Aorta (tissue), 5 donors: ENCODE measurements at regions not wholly inside any gene's neighbourhood (a gene's known extent, or its start where the extent isn't known, plus 50 kb on each side); places are given as distances from the start of the nearest gene placed in this dataset.

ENCODE experiments used
- ATAC-seq: fragments of 200-7000 bp; cut with Tn5 transposase; one replicate; pipeline ENCODE4 v1.9.1; 2022; ENCODE audit warnings: moderate library complexity; ENCODE audit not compliant: low FRiP score
- DNase-seq, 2 donors: peaks; one replicate each; pipeline ENCODE4 v3.0.0-alpha.2; 2020
- H3K27ac ChIP-seq, 2 donors: one replicate each; pipeline ENCODE4 v1.5.1; 2013; ENCODE audit warnings: low read length in 2 of 2, mild to moderate bottlenecking in 2 of 2, moderate library complexity in 2 of 2, control low read depth in 1 of 2, inconsistent platforms in 1 of 2, low read depth in 1 of 2
- H3K27me3 ChIP-seq, 2 donors: one replicate each; pipeline ENCODE4 v1.6.1; 2013; ENCODE audit warnings: control low read depth in 1 of 2, low read length in 1 of 2, mild to moderate bottlenecking in 1 of 2, moderate library complexity in 1 of 2; ENCODE audit not compliant: insufficient read depth in 2 of 2, control insufficient read depth in 1 of 2
- H3K36me3 ChIP-seq, 2 donors: one replicate each; pipeline ENCODE4 v1.6.1; 2013; ENCODE audit warnings: control low read depth in 1 of 2, low read length in 1 of 2, mild to moderate bottlenecking in 1 of 2; ENCODE audit not compliant: insufficient read depth in 2 of 2, control insufficient read depth in 1 of 2
- H3K4me1 ChIP-seq, 2 donors: one replicate each; pipeline ENCODE4 v1.6.1; 2013; ENCODE audit warnings: low read length in 2 of 2, control low read depth in 1 of 2, mild to moderate bottlenecking in 1 of 2, moderate library complexity in 1 of 2; ENCODE audit not compliant: insufficient read depth in 2 of 2, control insufficient read depth in 1 of 2
- H3K4me3 ChIP-seq, 2 donors: one replicate each; pipeline ENCODE4 v1.5.1; 2013; ENCODE audit warnings: low read length in 2 of 2, control low read depth in 1 of 2, mild to moderate bottlenecking in 1 of 2
- H3K9me3 ChIP-seq: one replicate; pipeline ENCODE4 v1.6.1; 2013; ENCODE audit warnings: mild to moderate bottlenecking, low read length; ENCODE audit not compliant: control insufficient read depth
- WGBS, 2 donors: extraction: QIAGEN DNeasy Blood & Tissue Kit; methylation state at CpG; one replicate each; pipeline ENCODE4 v1.1.7; 2013; 5-methylcytosine and 5-hydroxymethylcytosine counted together
- intact Hi-C, 2 donors: fragments of 100-400 bp; cut with DNase I; formaldehyde crosslinking; loops; one replicate each; pipeline versions ENCODE4 v1.14.2 to v1.15.0; 2022
- donor health status: healthy with polysubstance abuse.
- donor health status: Bipolar disorder and iron deficiency.
- donor health status: DM: no; HTN: no; CAD: no.
- donor health status: DM: no; HTN: no; CAD: no.
- donor health status: DM: yes; HTN: yes; CAD: no.

DNA sequence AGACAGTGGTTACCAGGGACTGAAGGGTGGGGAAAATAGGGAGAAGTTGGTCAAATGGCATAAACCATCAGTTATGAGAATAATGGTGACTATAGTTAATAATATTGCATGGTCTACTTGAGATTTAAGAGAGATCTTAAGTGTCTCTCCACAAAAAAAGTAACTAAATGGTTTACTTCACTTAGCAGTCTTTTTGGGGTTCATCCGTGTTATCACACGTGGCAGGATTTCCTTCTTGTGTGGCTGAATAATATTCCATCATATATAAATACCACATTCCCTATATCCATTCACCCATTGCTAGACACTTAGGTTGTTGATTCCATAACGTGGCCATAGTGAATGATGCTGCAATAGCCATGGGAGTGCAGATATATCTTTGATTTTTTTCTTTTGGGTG lies 967.0 kb downstream of the UQCRFS1 start:
- ATAC-seq (no peak), DNase-seq (no peak)
- no peak overlapping the region for H3K27ac ChIP-seq
- intact Hi-C loops = no loop called here
- H3K4me3 ChIP-seq = no peak overlapping the region
- no peaks in the 10 kb centered on the region for H3K27me3 ChIP-seq
- H3K9me3 ChIP-seq = peaks cover 3% of the 10 kb centered on the region
- no peaks in the 10 kb centered on the region for H3K36me3 ChIP-seq
- H3K4me1 ChIP-seq = no peaks in the 10 kb centered on the region
- 69 to 70% methylated on average over 3 of the region's 3 CpGs for WGBS, 2 donors

DNA sequence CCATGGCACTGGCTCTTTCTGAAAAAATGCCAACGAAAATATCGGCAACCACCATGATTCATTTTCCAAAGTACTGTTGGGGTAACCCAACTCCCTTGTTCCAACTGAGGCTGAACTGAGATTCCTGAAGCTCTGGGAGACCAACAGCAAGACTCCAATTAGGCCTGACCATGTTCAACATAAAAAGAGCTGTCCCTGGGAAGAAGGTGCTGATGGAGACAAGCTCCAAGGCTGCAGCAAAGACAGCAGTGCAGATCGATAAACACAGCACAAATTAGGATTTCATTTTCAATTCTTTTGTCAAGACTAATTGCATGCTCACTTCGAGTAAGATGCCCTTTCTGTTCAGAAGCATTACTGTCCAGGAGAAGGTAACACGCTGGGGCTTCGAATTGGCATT lies 968.0 kb downstream of the UQCRFS1 start:
- Histone ChIP-seq H3K27me3 (no peaks in the 10 kb centered on the region), H3K9me3 (peaks cover 3% of the 10 kb centered on the region), H3K4me3 (no peak overlapping the region), H3K27ac (no peak overlapping the region), H3K4me1 (no peaks in the 10 kb centered on the region), H3K36me3 (no peaks in the 10 kb centered on the region)
- DNase-seq = no peak
- no peak for ATAC-seq
- 82 to 83% methylated on average over 6 of the region's 6 CpGs for WGBS, 2 donors
- intact Hi-C loops = no loop called here

- Histone ChIP-seq H3K27me3 (peaks cover 0 to 2% of the 10 kb centered on the region in 2 donors), H3K4me3 (no peak overlapping the region), H3K9me3 (no peaks in the 10 kb centered on the region), H3K4me1 (no peaks in the 10 kb centered on the region), H3K27ac (no peak overlapping the region), H3K36me3 (no peaks in the 10 kb centered on the region)
- WGBS, 2 donors = 39 to 40% methylated on average over 7 of the region's 7 CpGs
- intact Hi-C loops = no loop called here
- ATAC-seq (peak; percentile 46), DNase-seq (no peak)
Measured at GRCh38 chr19:28242317-28242927, 970.5 kb downstream of the UQCRFS1 start.

DNA sequence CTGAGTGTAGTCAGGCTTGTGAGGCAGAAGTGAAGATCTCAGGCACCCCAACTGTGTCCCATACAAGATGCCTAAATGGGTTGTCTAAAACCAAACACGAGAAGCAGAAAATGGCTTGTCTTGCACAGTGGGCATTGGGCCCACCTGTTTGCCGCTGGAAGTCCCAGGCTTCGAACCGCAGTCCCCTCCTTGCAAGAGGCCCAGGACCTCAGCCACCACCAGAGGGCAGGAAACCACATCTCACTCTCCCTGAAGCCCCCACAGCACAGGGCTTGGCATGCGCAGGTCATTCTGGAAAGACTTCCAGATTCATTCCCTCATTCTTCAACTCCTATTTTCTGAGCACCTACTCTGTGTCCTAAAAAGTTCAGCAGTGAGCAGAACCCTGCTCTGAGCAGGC lies 973.7 kb downstream of the UQCRFS1 start:
- WGBS, 2 donors = 37 to 42% methylated on average over 5 of the region's 5 CpGs

GRCh38 chr19:28238270-28238820 lies 974.6 kb downstream of the UQCRFS1 start:
- H3K4me1 ChIP-seq = no peaks in the 10 kb centered on the region
- ATAC-seq = no peak
- no peak overlapping the region for H3K27ac ChIP-seq
- H3K27me3 ChIP-seq = peaks cover 0 to 2% of the 10 kb centered on the region in 2 donors
- intact Hi-C loops = no loop called here
- DNase-seq = no peak
- no peak overlapping the region for H3K4me3 ChIP-seq
- H3K9me3 ChIP-seq = no peaks in the 10 kb centered on the region
- H3K36me3 ChIP-seq = no peaks in the 10 kb centered on the region

More for the DNA sequence above, 973.7 kb downstream of the UQCRFS1 start:
- DNase-seq (no peak), ATAC-seq (no peak)
- no peaks in the 10 kb centered on the region for H3K9me3 ChIP-seq
- H3K4me1 ChIP-seq = no peaks in the 10 kb centered on the region
- H3K4me3 ChIP-seq = no peak overlapping the region
- H3K27me3 ChIP-seq = peaks cover 0 to 2% of the 10 kb centered on the region in 2 donors
- intact Hi-C loops = no loop called here
- H3K27ac ChIP-seq = no peak overlapping the region
- H3K36me3 ChIP-seq = no peaks in the 10 kb centered on the region

- intact Hi-C loops = no loop called here
- Histone ChIP-seq H3K9me3 (no peaks in the 10 kb centered on the region), H3K27me3 (peaks cover 0 to 2% of the 10 kb centered on the region in 2 donors), H3K4me1 (no peaks in the 10 kb centered on the region), H3K27ac (no peak overlapping the region), H3K36me3 (no peaks in the 10 kb centered on the region), H3K4me3 (no peak overlapping the region)
- no peak for DNase-seq
- ATAC-seq = no peak
- WGBS, 2 donors = 27% methylated on average over 4 of the region's 4 CpGs
Measured at GRCh38 chr19:28235606-28236125, 977.3 kb downstream of the UQCRFS1 start.

DNA sequence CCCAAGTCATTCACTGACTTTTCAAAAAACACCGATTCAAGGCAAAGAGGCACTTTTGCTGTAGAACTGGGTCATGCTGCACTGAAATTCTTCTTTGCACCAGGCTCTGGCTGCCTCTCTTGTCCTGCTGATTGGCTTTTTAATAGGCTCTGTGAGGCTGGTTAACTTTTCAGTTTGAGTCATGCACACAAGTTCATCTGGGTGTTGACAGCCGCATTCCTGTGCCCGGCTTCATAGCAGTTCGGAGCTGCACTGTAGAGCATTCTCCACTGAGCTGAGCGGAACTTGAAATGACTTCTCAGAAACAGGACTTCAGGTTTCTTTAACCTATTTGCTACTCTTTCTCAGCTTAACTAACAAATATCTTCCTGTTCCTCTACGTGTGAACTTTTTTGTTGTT lies 978.3 kb downstream of the UQCRFS1 start:
- Histone ChIP-seq H3K4me3 (no peak overlapping the region), H3K4me1 (no peaks in the 10 kb centered on the region), H3K36me3 (no peaks in the 10 kb centered on the region), H3K27me3 (peaks cover 0 to 2% of the 10 kb centered on the region in 2 donors), H3K9me3 (no peaks in the 10 kb centered on the region), H3K27ac (no peak overlapping the region)
- intact Hi-C loops = no loop called here
- 20 to 25% methylated on average over 6 of the region's 6 CpGs for WGBS, 2 donors
- DNase-seq = no peak
- no peak for ATAC-seq

- Histone ChIP-seq H3K27me3 (no peaks in the 10 kb centered on the region), H3K4me1 (no peaks in the 10 kb centered on the region), H3K36me3 (no peaks in the 10 kb centered on the region), H3K4me3 (no peak overlapping the region), H3K9me3 (no peaks in the 10 kb centered on the region), H3K27ac (no peak overlapping the region)
- WGBS, 2 donors = 56 to 63% methylated on average over 2 of the region's 2 CpGs
- DNase-seq = no peak
- no peak for ATAC-seq
- intact Hi-C loops = no loop called here
Measured at GRCh38 chr19:28228854-28229253, 984.1 kb downstream of the UQCRFS1 start.

- intact Hi-C loops = no loop called here
- Histone ChIP-seq H3K4me3 (no peak overlapping the region), H3K27ac (no peak overlapping the region), H3K27me3 (no peaks in the 10 kb centered on the region), H3K36me3 (no peaks in the 10 kb centered on the region), H3K9me3 (no peaks in the 10 kb centered on the region), H3K4me1 (no peaks in the 10 kb centered on the region)
- no peak for DNase-seq
- 87 to 88% methylated on average over 10 of the region's 10 CpGs for WGBS, 2 donors
- no peak for ATAC-seq
Measured at GRCh38 chr19:28224441-28224840, 988.5 kb downstream of the UQCRFS1 start.
